MCF 10A (cell line): ENCODE measurements at regions not wholly inside any gene's neighbourhood (a gene's known extent, or its start where the extent isn't known, plus 50 kb on each side); places are given as distances from the start of the nearest gene placed in this dataset.

Experiments
- BruUV-seq: library from RNA; stranded (reverse); fragments of 400-500 nt; replicated peaks from 2 replicates; lab custom pipeline; 2021; lab: Mats Ljungman, UMichigan
- CTCF ChIA-PET: fragments of 300-600 bp; sonication (Branson Sonifier 250); formaldehyde crosslinking; extraction: SDS; loops from one replicate; lab custom pipeline; 2021; ENCODE audit warnings: antibody characterized with exemption, inconsistent platforms; lab: Yijun Ruan, JAX
- POLR2A ChIA-PET: fragments of 300-600, 350-650 bp; sonication (Branson Sonifier 250); formaldehyde crosslinking; extraction: SDS; loops from one replicate; lab custom pipeline; 2020; ENCODE audit warnings: antibody characterized with exemption, inconsistent platforms; lab: Yijun Ruan, JAX
- DNase-seq: peaks from one replicate; pipeline ENCODE4 v3.0.0-alpha.2; 2018; ENCODE audit not compliant: unreplicated experiment
- H3K27ac Mint-ChIP-seq: one replicate; pipeline ENCODE4 v1.8.0; 2022; ENCODE audit warnings: mild to moderate bottlenecking, low read depth, mixed read lengths; ENCODE audit not compliant: unreplicated experiment
- H3K27me3 Mint-ChIP-seq: one replicate; pipeline ENCODE4 v1.8.0; 2022; ENCODE audit warnings: mixed read lengths; ENCODE audit not compliant: insufficient read depth, unreplicated experiment
- H3K36me3 Mint-ChIP-seq: one replicate; pipeline ENCODE4 v1.8.0; 2022; ENCODE audit warnings: mild to moderate bottlenecking, moderate library complexity, mixed read lengths; ENCODE audit not compliant: insufficient read depth, unreplicated experiment
- H3K4me1 Mint-ChIP-seq: one replicate; pipeline ENCODE4 v1.8.0; 2022; ENCODE audit warnings: mixed read lengths; ENCODE audit not compliant: insufficient read depth, unreplicated experiment
- H3K4me3 Mint-ChIP-seq: one replicate; pipeline ENCODE4 v1.8.0; 2022; ENCODE audit warnings: mild to moderate bottlenecking, moderate library complexity, mixed read lengths; ENCODE audit not compliant: unreplicated experiment
- H3K9me3 Mint-ChIP-seq: one replicate; pipeline ENCODE4 v1.8.0; 2022; ENCODE audit warnings: mixed read lengths; ENCODE audit not compliant: unreplicated experiment
- CTCF ChIP-seq: fragments of 200-600 bp; IDR thresholded peaks from one replicate; pipeline ENCODE4 v1.8.0; 2022; ENCODE audit warnings: antibody characterized with exemption, mild to moderate bottlenecking; ENCODE audit not compliant: unreplicated experiment
- intact Hi-C: fragments of 100-400 bp; cut with micrococcal nuclease; formaldehyde crosslinking; loops from 2 replicates; pipeline ENCODE4 v1.14.1; 2022

DNA sequence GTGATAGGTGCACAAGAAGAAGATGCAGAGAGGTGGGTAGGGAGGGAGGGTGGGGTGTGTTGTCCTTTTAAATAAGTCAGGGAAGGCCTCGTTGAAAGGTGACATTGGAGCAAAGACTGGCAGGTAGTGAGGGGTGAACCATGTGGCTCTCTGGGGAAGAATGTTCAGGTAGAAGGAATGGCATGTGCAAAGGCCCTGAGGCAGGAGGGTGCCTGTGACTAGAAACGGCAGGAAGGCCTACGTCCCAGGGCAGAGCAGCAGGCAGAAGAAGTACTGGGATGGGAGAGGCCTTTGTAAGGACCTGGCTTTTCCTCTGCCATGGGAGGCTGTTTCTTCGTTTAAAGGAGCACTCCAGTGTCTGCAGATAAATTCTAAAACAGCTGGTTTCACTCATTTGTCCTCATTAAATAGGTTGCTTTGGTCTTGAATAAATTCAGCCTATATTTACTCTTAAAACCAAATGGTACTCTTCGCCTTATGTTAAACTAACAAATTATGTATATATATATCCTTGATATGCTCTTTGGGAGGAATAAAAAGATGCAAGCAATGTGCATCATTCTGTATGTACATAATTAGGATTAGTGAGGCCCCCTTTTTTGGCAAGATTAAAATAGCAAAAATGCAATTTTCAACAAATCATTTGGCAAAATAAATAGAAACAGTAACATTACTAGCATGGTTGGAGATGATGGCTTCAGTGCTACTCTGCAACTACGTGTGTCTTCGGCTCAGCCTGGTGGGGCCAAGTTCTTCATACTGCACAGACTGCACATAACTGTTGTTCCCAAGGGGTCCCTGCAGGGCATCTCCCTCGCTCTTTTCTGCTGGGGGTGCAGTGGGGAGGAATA is 151.4 kb downstream of the KLF13 start:
- Mint-ChIP-seq H3K36me3 (no peaks in the 10 kb centered on the region), H3K27me3 (no peaks in the 10 kb centered on the region), H3K4me1 (peaks cover 4% of the 10 kb centered on the region), H3K4me3 (no peak overlapping the region), H3K9me3 (no peaks in the 10 kb centered on the region), H3K27ac (no peak overlapping the region)
- ChIA-PET POLR2A (interaction anchor here (0.6 to 1.8 kb wide), 5 partner anchors 19 to 801 kb away, joined by 3 to 7 read pairs (median 4); no protein-coding TSS in a partner anchor), CTCF (interaction anchor here (0.7 to 5.9 kb wide), 4 partner anchors 10 to 348 kb away, joined by 3 to 67 read pairs (median 7); no protein-coding TSS in a partner anchor)
- no peak for DNase-seq
- intact Hi-C loops: no loop called here
- TF ChIP-seq CTCF: no peak
- no TSS peak for BruUV-seq

GRCh38 chr15:31478702-31479221 is 152.1 kb downstream of the KLF13 start:
- BruUV-seq: no TSS peak
- DNase-seq: no peak
- intact Hi-C loops: no loop called here
- POLR2A ChIA-PET: interaction anchor here (0.6 to 1.8 kb wide), 4 partner anchors 20 to 801 kb away, joined by 3 to 7 read pairs (median 4); no protein-coding TSS in a partner anchor
- no peak overlapping the region for H3K4me3 Mint-ChIP-seq
- no peak overlapping the region for H3K27ac Mint-ChIP-seq
- no peak for TF ChIP-seq CTCF
- H3K36me3 Mint-ChIP-seq: no peaks in the 10 kb centered on the region
- H3K9me3 Mint-ChIP-seq: no peaks in the 10 kb centered on the region
- CTCF ChIA-PET: interaction anchor here (0.7 to 2.7 kb wide), 3 partner anchors 10 to 349 kb away, joined by 3 to 11 read pairs (median 3); no protein-coding TSS in a partner anchor
- H3K4me1 Mint-ChIP-seq: no peaks in the 10 kb centered on the region
- no peaks in the 10 kb centered on the region for H3K27me3 Mint-ChIP-seq

- CTCF ChIA-PET: interaction anchor here (1.1 to 2.7 kb wide), 2 partner anchors 8 to 115 kb away, joined by 4 to 11 read pairs; no protein-coding TSS in a partner anchor
- intact Hi-C loops: no loop called here
- BruUV-seq: no TSS peak
- H3K9me3 Mint-ChIP-seq: no peaks in the 10 kb centered on the region
- H3K36me3 Mint-ChIP-seq: no peaks in the 10 kb centered on the region
- no peaks in the 10 kb centered on the region for H3K4me1 Mint-ChIP-seq
- no peak for DNase-seq
- no peak for TF ChIP-seq CTCF
- H3K27me3 Mint-ChIP-seq: no peaks in the 10 kb centered on the region
- POLR2A ChIA-PET: no interaction called here
- no peak overlapping the region for H3K27ac Mint-ChIP-seq
- H3K4me3 Mint-ChIP-seq: no peak overlapping the region
Observed at GRCh38 chr15:31480356-31481025, 153.9 kb downstream of the KLF13 start.
